ENCODE measurements at regions not wholly inside any gene's neighbourhood (a gene's known extent, or its start where the extent isn't known, plus 50 kb on each side); places are given as distances from the start of the nearest gene placed in this dataset.

GRCh38 chr2:188003800-188004199 is 287.9 kb upstream of the GULP1 start:
- BruUV-seq (replicated peaks) = no TSS peak
- no peaks in the 10 kb centered on the region for H3K9me3 Mint-ChIP-seq (ENCODE audit: low read depth, unreplicated experiment)
- CTCF ChIA-PET = interaction anchor here (1.4 kb wide), 1 partner anchor 35 kb away, joined by 3 read pairs; no protein-coding TSS in a partner anchor
- intact Hi-C loops (cut with micrococcal nuclease; ENCODE audit: unreplicated experiment) = no loop called here
- DNase-seq = no peak
- no peak overlapping the region for H3K27ac Mint-ChIP-seq (ENCODE audit: unreplicated experiment)
- no peak overlapping the region for H3K4me3 Mint-ChIP-seq (ENCODE audit: low read depth, unreplicated experiment)
- H3K27me3 Mint-ChIP-seq (ENCODE audit: unreplicated experiment) = no peaks in the 10 kb centered on the region
- TF ChIP-seq CTCF (IDR thresholded peaks at IDR 0.05; ENCODE audit: unreplicated experiment) = no peak
- H3K36me3 Mint-ChIP-seq (ENCODE audit: insufficient read depth, unreplicated experiment) = no peaks in the 10 kb centered on the region
- no peaks in the 10 kb centered on the region for H3K4me1 Mint-ChIP-seq (ENCODE audit: low read depth, unreplicated experiment)

GRCh38 chr2:188013767-188014166 is 277.9 kb upstream of the GULP1 start:
- no peak for TF ChIP-seq CTCF (IDR thresholded peaks at IDR 0.05; ENCODE audit: unreplicated experiment)
- CTCF ChIA-PET = interaction anchor here (0.7 kb wide), 1 partner anchor 69 kb away, joined by 3 read pairs; no protein-coding TSS in a partner anchor
- Mint-ChIP-seq H3K9me3 (ENCODE audit: low read depth, unreplicated experiment) (no peaks in the 10 kb centered on the region), H3K4me1 (ENCODE audit: low read depth, unreplicated experiment) (no peaks in the 10 kb centered on the region), H3K27me3 (ENCODE audit: unreplicated experiment) (no peaks in the 10 kb centered on the region), H3K36me3 (ENCODE audit: insufficient read depth, unreplicated experiment) (no peaks in the 10 kb centered on the region), H3K27ac (ENCODE audit: unreplicated experiment) (no peak overlapping the region), H3K4me3 (ENCODE audit: low read depth, unreplicated experiment) (no peak overlapping the region)
- intact Hi-C loops (cut with micrococcal nuclease; ENCODE audit: unreplicated experiment) = no loop called here
- no peak for DNase-seq
- BruUV-seq (replicated peaks) = no TSS peak

GRCh38 chr2:188016917-188017316 is 274.8 kb upstream of the GULP1 start:
- TF ChIP-seq CTCF (IDR thresholded peaks at IDR 0.05; ENCODE audit: unreplicated experiment) = no peak
- Mint-ChIP-seq H3K4me1 (ENCODE audit: low read depth, unreplicated experiment) (no peaks in the 10 kb centered on the region), H3K36me3 (ENCODE audit: insufficient read depth, unreplicated experiment) (no peaks in the 10 kb centered on the region), H3K27me3 (ENCODE audit: unreplicated experiment) (no peaks in the 10 kb centered on the region), H3K9me3 (ENCODE audit: low read depth, unreplicated experiment) (no peaks in the 10 kb centered on the region), H3K27ac (ENCODE audit: unreplicated experiment) (no peak overlapping the region), H3K4me3 (ENCODE audit: low read depth, unreplicated experiment) (no peak overlapping the region)
- no TSS peak for BruUV-seq (replicated peaks)
- intact Hi-C loops (cut with micrococcal nuclease; ENCODE audit: unreplicated experiment) = no loop called here
- no peak for DNase-seq
- CTCF ChIA-PET = no interaction called here

GRCh38 chr2:188022389-188022788 is 269.3 kb upstream of the GULP1 start:
- Mint-ChIP-seq H3K27ac (ENCODE audit: unreplicated experiment) (no peak overlapping the region), H3K27me3 (ENCODE audit: unreplicated experiment) (no peaks in the 10 kb centered on the region), H3K9me3 (ENCODE audit: low read depth, unreplicated experiment) (no peaks in the 10 kb centered on the region), H3K4me1 (ENCODE audit: low read depth, unreplicated experiment) (no peaks in the 10 kb centered on the region), H3K36me3 (ENCODE audit: insufficient read depth, unreplicated experiment) (no peaks in the 10 kb centered on the region), H3K4me3 (ENCODE audit: low read depth, unreplicated experiment) (no peak overlapping the region)
- CTCF ChIA-PET = no interaction called here
- intact Hi-C loops (cut with micrococcal nuclease; ENCODE audit: unreplicated experiment) = no loop called here
- no peak for TF ChIP-seq CTCF (IDR thresholded peaks at IDR 0.05; ENCODE audit: unreplicated experiment)
- no TSS peak for BruUV-seq (replicated peaks)
- DNase-seq = no peak
